Endothelial cell (in vitro differentiated cells): ENCODE measurements at regions not wholly inside any gene's neighbourhood (a gene's known extent, or its start where the extent isn't known, plus 50 kb on each side); places are given as distances from the start of the nearest gene placed in this dataset.

Source experiments
- DNase-seq: peaks from one replicate; pipeline ENCODE4 v3.0.0; 2021; ENCODE audit warnings: low spot score
- H3K27ac Mint-ChIP-seq: one replicate; pipeline ENCODE4 v1.8.0; 2021; ENCODE audit warnings: mixed read lengths, inconsistent platforms; ENCODE audit not compliant: unreplicated experiment
- H3K27me3 Mint-ChIP-seq: one replicate; pipeline ENCODE4 v1.8.0; 2021; ENCODE audit warnings: mild to moderate bottlenecking, moderate library complexity, mixed read lengths, inconsistent platforms; ENCODE audit not compliant: unreplicated experiment
- H3K36me3 Mint-ChIP-seq: one replicate; pipeline ENCODE4 v1.8.0; 2021; ENCODE audit warnings: mild to moderate bottlenecking, low read depth, mixed read lengths, inconsistent platforms; ENCODE audit not compliant: unreplicated experiment
- H3K4me1 Mint-ChIP-seq: one replicate; pipeline ENCODE4 v1.8.0; 2021; ENCODE audit warnings: mild to moderate bottlenecking, mixed read lengths, inconsistent platforms; ENCODE audit not compliant: unreplicated experiment
- H3K4me3 Mint-ChIP-seq: one replicate; pipeline ENCODE4 v1.8.0; 2021; ENCODE audit warnings: mild to moderate bottlenecking, mixed read lengths, inconsistent platforms; ENCODE audit not compliant: unreplicated experiment
- H3K9me3 Mint-ChIP-seq: one replicate; pipeline ENCODE4 v1.8.0; 2021; ENCODE audit warnings: mixed read lengths, inconsistent platforms; ENCODE audit not compliant: unreplicated experiment
- CTCF ChIP-seq: fragments of 200-600 bp; sonication (generic); IDR thresholded peaks from one replicate; pipeline ENCODE4 v1.5.0; 2021; ENCODE audit warnings: antibody characterized with exemption; ENCODE audit not compliant: unreplicated experiment

- H3K27ac Mint-ChIP-seq, result no peak overlapping the region
- peaks cover 7% of the 10 kb centered on the region for H3K36me3 Mint-ChIP-seq
- TF ChIP-seq CTCF, result no peak
- no peaks in the 10 kb centered on the region for H3K9me3 Mint-ChIP-seq
- H3K4me1 Mint-ChIP-seq, result peaks cover 40% of the 10 kb centered on the region
- no peak overlapping the region for H3K4me3 Mint-ChIP-seq
- no peaks in the 10 kb centered on the region for H3K27me3 Mint-ChIP-seq
- no peak for DNase-seq
Measured at GRCh38 chr5:58240322-58240721, 219.6 kb downstream of the PLK2 start.

- H3K4me3 Mint-ChIP-seq, result no peak overlapping the region
- DNase-seq, result no peak
- TF ChIP-seq CTCF, result no peak
- no peaks in the 10 kb centered on the region for H3K27me3 Mint-ChIP-seq
- peaks cover 34% of the 10 kb centered on the region for H3K4me1 Mint-ChIP-seq
- no peak overlapping the region for H3K27ac Mint-ChIP-seq
- peaks cover 7% of the 10 kb centered on the region for H3K36me3 Mint-ChIP-seq
- H3K9me3 Mint-ChIP-seq, result no peaks in the 10 kb centered on the region
Measured at GRCh38 chr5:58239731-58240130, 220.2 kb downstream of the PLK2 start.

- no peak for TF ChIP-seq CTCF
- no peak for DNase-seq
- Mint-ChIP-seq H3K36me3 (peaks cover 7% of the 10 kb centered on the region), H3K27ac (no peak overlapping the region), H3K9me3 (no peaks in the 10 kb centered on the region), H3K27me3 (no peaks in the 10 kb centered on the region), H3K4me1 (peaks cover 27% of the 10 kb centered on the region), H3K4me3 (no peak overlapping the region)
Measured at GRCh38 chr5:58239045-58239444, 220.8 kb downstream of the PLK2 start.

GRCh38 chr5:58236498-58236897, 223.4 kb downstream of the PLK2 start:
- DNase-seq, result no peak
- TF ChIP-seq CTCF, result no peak
- Mint-ChIP-seq H3K4me3 (no peak overlapping the region), H3K27ac (no peak overlapping the region), H3K9me3 (no peaks in the 10 kb centered on the region), H3K36me3 (peaks cover 1% of the 10 kb centered on the region), H3K27me3 (no peaks in the 10 kb centered on the region), H3K4me1 (peaks cover 14% of the 10 kb centered on the region)

- no peak overlapping the region for H3K4me3 Mint-ChIP-seq
- H3K36me3 Mint-ChIP-seq, result no peaks in the 10 kb centered on the region
- no peak overlapping the region for H3K27ac Mint-ChIP-seq
- H3K9me3 Mint-ChIP-seq, result no peaks in the 10 kb centered on the region
- DNase-seq, result no peak
- no peak for TF ChIP-seq CTCF
- no peaks in the 10 kb centered on the region for H3K27me3 Mint-ChIP-seq
- peaks cover 11% of the 10 kb centered on the region for H3K4me1 Mint-ChIP-seq
Measured at GRCh38 chr5:58235299-58235698, 224.6 kb downstream of the PLK2 start.
